Common myeloid progenitor, CD34-positive (primary cell): ENCODE measurements at regions not wholly inside any gene's neighbourhood (a gene's known extent, or its start where the extent isn't known, plus 50 kb on each side); places are given as distances from the start of the nearest gene placed in this dataset.
"Not testable (repeated sequence)": the region's sequence is repeated elsewhere in the genome, so short reads cannot be mapped to it uniquely, and the experiment has no call there.

Experiments
- CTCF ChIA-PET: fragments of 350-600 bp; sonication (Branson Sonifier 250); formaldehyde crosslinking; loops from one replicate; lab custom pipeline; 2021; ENCODE audit warnings: antibody characterized with exemption; lab: Charles Lee
- POLR2A ChIA-PET: fragments of 350-600 bp; sonication (Branson Sonifier 250); formaldehyde crosslinking; loops from one replicate; lab custom pipeline; 2021; ENCODE audit warnings: antibody characterized with exemption; lab: Charles Lee
- DNase-seq, 3 donors: peaks; one replicate each; pipeline versions ENCODE4 v3.0.0 to v3.0.0-alpha.2; 2013
- H3K27ac ChIP-seq, 2 experiments: 1 replicate in 1 of 2; 2 replicates in 1 of 2; pipeline ENCODE4 v1.7.0; 2013; ENCODE audit warnings: inconsistent platforms in 2 of 2, low read length in 2 of 2, mild to moderate bottlenecking in 2 of 2, low read depth in 1 of 2, moderate library complexity in 1 of 2; ENCODE audit not compliant: severe bottlenecking in 2 of 2, insufficient read depth in 1 of 2, poor library complexity in 1 of 2
- H3K27me3 ChIP-seq, 5 experiments: replicated peaks in 2 of 5; 1 replicate in 3 of 5; 2 replicates in 2 of 5; pipeline versions ENCODE4 v1.6.1 to v1.7.0; 2013; ENCODE audit warnings: low read length in 4 of 5, mild to moderate bottlenecking in 2 of 5, moderate library complexity in 2 of 5, inconsistent platforms in 1 of 5; ENCODE audit not compliant: insufficient read depth in 5 of 5, control insufficient read depth in 4 of 5
- H3K36me3 ChIP-seq, 4 experiments: 1 replicate in 2 of 4; 2 replicates in 2 of 4; pipeline versions ENCODE4 v1.6.1 to v1.7.0; 2013; ENCODE audit warnings: low read length in 3 of 4, control low read depth in 1 of 4, mild to moderate bottlenecking in 1 of 4; ENCODE audit not compliant: control insufficient read depth in 4 of 4, insufficient read depth in 4 of 4
- H3K4me1 ChIP-seq, 4 experiments: 1 replicate in 3 of 4; 2 replicates in 1 of 4; pipeline versions ENCODE4 v1.6.1 to v1.7.1; 2013; ENCODE audit warnings: low read length in 3 of 4, mild to moderate bottlenecking in 3 of 4, control low read depth in 1 of 4, inconsistent platforms in 1 of 4, moderate library complexity in 1 of 4; ENCODE audit not compliant: control insufficient read depth in 4 of 4, insufficient read depth in 4 of 4; ENCODE audit errors: control extremely low read depth in 1 of 4
- H3K4me3 ChIP-seq, 7 experiments: 1 replicate in 4 of 7; 2 replicates in 3 of 7; pipeline versions ENCODE4 v1.5.1 to v1.7.0; 2013; ENCODE audit warnings: mild to moderate bottlenecking in 7 of 7, low read length in 6 of 7, moderate library complexity in 6 of 7, inconsistent platforms in 2 of 7, low read depth in 2 of 7, control low read depth in 1 of 7; ENCODE audit not compliant: insufficient read depth in 4 of 7, control insufficient read depth in 1 of 7; ENCODE audit errors: extremely low read depth in 1 of 7
- H3K9me3 ChIP-seq, 5 experiments: 1 replicate in 4 of 5; 2 replicates in 1 of 5; pipeline versions ENCODE4 v1.6.1 to v1.7.1; 2013; ENCODE audit warnings: low read length in 4 of 5, mild to moderate bottlenecking in 2 of 5, inconsistent platforms in 1 of 5, low read depth in 1 of 5, moderate library complexity in 1 of 5; ENCODE audit not compliant: control insufficient read depth in 4 of 5, insufficient read depth in 2 of 5; ENCODE audit errors: control extremely low read depth in 1 of 5
- WGBS: methylation state at CpG from one replicate; pipeline ENCODE4 v1.1.5; 2013; ENCODE audit not compliant: insufficient coverage; 5-methylcytosine and 5-hydroxymethylcytosine counted together

GRCh38 chr2:59833941-59834340, 719.5 kb downstream of the BCL11A start:
- no peak for DNase-seq
- POLR2A ChIA-PET: no interaction called here
- Histone ChIP-seq H3K27ac (no peak overlapping the region), H3K4me3 (no peak overlapping the region), H3K27me3 (no peaks in the 10 kb centered on the region), H3K9me3 (no peaks in the 10 kb centered on the region), H3K4me1 (no peaks in the 10 kb centered on the region), H3K36me3 (no peaks in the 10 kb centered on the region)
- WGBS: no CpG with 5 or more reads among the region's 3 CpGs
- CTCF ChIA-PET: no interaction called here

DNA sequence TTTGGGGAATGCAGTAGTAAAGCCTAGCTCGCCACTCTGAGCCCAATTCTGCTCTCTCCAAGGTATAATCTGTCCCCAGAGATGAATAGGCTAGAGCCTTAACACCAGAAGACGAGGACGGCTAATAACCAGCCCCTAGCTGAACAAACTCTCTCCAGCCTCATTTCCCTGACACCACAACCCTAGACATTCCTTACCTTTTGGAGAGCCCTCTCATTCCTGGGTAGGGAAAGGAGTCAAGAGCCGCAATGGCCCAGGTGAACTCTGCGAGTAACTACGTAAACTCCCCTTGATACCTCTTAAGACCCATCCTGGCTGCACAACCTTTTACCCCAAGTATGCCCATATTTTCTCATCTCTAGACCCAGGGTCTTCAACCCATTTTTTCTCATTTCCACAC, 722.9 kb downstream of the BCL11A start:
- H3K4me3 ChIP-seq: no peak overlapping the region
- no peaks in the 10 kb centered on the region for H3K9me3 ChIP-seq
- H3K4me1 ChIP-seq: no peaks in the 10 kb centered on the region
- H3K27me3 ChIP-seq: no peaks in the 10 kb centered on the region
- no peak for DNase-seq
- H3K36me3 ChIP-seq: no peaks in the 10 kb centered on the region
- H3K27ac ChIP-seq: no peak overlapping the region
- CTCF ChIA-PET: no interaction called here
- 96% methylated on average over 6 of the region's 6 CpGs for WGBS
- POLR2A ChIA-PET: no interaction called here

GRCh38 chr2:59827677-59828076, 725.8 kb downstream of the BCL11A start:
- DNase-seq: no peak
- Histone ChIP-seq H3K27me3 (no peaks in the 10 kb centered on the region), H3K4me3 (no peak overlapping the region), H3K36me3 (no peaks in the 10 kb centered on the region), H3K9me3 (no peaks in the 10 kb centered on the region), H3K27ac (no peak overlapping the region), H3K4me1 (no peaks in the 10 kb centered on the region)
- POLR2A ChIA-PET: no interaction called here
- CTCF ChIA-PET: no interaction called here
- 94% methylated on average over 4 of the region's 5 CpGs for WGBS

DNA sequence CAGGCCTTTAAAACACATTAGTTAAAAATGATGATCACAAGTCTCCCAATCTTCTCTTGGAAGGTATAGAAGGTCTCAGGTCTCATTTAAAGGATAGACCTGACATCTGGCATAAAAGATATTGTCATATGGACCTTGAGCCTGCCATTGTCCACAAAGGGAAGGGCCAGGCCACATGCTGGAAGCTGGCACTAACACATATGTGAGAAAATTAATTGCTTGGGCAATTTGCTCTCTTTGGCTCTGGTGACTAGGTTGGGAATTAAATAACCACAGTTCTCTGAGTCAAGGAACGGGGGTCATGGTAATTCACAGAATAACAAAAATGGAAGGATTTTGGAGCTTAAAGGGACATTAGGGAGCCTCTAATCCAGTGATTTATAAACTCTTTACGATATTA, 727.3 kb downstream of the BCL11A start:
- Histone ChIP-seq H3K27me3 (no peaks in the 10 kb centered on the region), H3K4me1 (no peaks in the 10 kb centered on the region), H3K9me3 (no peaks in the 10 kb centered on the region), H3K27ac (no peak overlapping the region), H3K4me3 (no peak overlapping the region), H3K36me3 (no peaks in the 10 kb centered on the region)
- ChIA-PET POLR2A (interaction anchor here (0.7 kb wide), 1 partner anchor 1869 kb away, joined by 3 read pairs; no protein-coding TSS in a partner anchor), CTCF (no interaction called here)
- 100% methylated on average over 1 of the region's 2 CpGs for WGBS
- DNase-seq: no peak

DNA sequence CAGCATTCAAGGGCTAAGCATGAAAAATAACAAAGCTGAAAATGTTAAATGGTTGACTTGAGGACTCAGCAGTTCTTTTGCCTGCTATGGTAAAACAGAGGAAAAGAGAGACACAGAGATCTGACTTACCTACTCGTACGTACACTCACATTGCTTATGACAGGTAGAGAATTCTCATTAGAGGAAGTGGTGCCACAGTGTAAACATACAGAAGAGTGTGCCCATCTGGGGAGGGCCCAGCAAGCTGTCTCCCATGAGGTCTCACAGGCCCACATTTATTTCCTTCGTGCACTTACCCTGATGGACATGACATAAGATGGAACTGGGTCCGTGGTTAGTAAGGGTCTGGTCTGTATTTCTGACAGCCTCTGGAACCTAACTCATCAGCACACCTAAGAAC, 729.1 kb downstream of the BCL11A start:
- DNase-seq: peak in 2 of 3 donors; percentile 7 to 10
- ChIA-PET CTCF (interaction anchor here (1.0 kb wide), 1 partner anchor 43 kb away, joined by 3 read pairs; no protein-coding TSS in a partner anchor), POLR2A (no interaction called here)
- Histone ChIP-seq H3K27ac (no peak overlapping the region), H3K36me3 (no peaks in the 10 kb centered on the region), H3K27me3 (no peaks in the 10 kb centered on the region), H3K9me3 (no peaks in the 10 kb centered on the region), H3K4me3 (no peak overlapping the region), H3K4me1 (no peaks in the 10 kb centered on the region)
- WGBS: 94% methylated on average over 2 of the region's 4 CpGs

DNA sequence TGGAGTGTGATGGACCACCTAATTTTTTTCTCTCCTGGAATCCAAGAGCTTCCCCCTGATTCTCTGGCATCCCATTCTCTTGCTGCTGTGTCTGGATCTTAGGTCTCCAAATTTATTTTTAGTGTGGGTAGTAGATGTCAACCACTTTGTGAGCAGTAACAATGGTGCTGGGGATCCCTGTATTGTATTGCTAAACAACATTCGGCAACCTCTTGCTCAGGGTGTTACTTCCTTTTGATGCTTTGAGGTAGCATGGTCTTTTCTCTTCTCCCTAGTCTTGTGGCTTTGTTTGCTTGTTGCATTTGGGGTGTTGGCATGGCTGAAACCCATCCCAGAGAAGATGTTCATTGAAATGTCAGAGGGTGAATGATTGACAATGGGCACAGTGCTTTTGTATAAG, 737.4 kb downstream of the BCL11A start:
- H3K4me1 ChIP-seq: no peaks in the 10 kb centered on the region
- no peaks in the 10 kb centered on the region for H3K9me3 ChIP-seq
- no peaks in the 10 kb centered on the region for H3K36me3 ChIP-seq
- no peak overlapping the region for H3K4me3 ChIP-seq
- POLR2A ChIA-PET: no interaction called here
- no peaks in the 10 kb centered on the region for H3K27me3 ChIP-seq
- 100% methylated on average over 1 of the region's 1 CpG for WGBS
- H3K27ac ChIP-seq: no peak overlapping the region
- no peak for DNase-seq
- CTCF ChIA-PET: no interaction called here

DNA sequence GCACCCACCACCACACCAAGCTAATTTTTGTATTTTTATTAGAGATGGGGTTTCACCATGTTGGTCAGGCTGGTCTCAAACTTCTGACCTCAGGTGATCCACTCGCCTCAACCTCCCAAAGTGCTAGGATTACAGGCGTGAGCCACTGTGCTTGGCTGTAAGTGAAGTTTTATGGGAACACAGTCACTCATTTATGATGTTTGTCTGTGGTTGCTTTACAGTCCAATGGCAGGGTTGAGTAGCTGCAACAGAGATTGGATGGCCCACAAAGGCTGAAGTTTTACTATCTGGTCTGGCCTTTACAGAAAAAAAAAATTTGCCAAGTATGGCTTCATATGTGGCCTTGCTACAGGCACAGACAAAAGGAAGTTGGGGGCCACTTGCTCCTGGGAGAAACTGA, 743.2 kb downstream of the BCL11A start:
- H3K4me3 ChIP-seq, POLR2A ChIA-PET, H3K36me3 ChIP-seq, H3K9me3 ChIP-seq, H3K27ac ChIP-seq, H3K4me1 ChIP-seq, H3K27me3 ChIP-seq, DNase-seq: not testable (repeated sequence)
- no CpG with 5 or more reads among the region's 2 CpGs for WGBS
- CTCF ChIA-PET: interaction anchor here (1.2 kb wide), 1 partner anchor 13 kb away, joined by 4 read pairs; no protein-coding TSS in a partner anchor
